Fibroblast of peridontal ligament (primary cell): ENCODE measurements at regions not wholly inside any gene's neighbourhood (a gene's known extent, or its start where the extent isn't known, plus 50 kb on each side); places are given as distances from the start of the nearest gene placed in this dataset.
A peak's percentile ranks its signal among the peaks of the same experiment; 100 is the strongest.

Source experiments
- DNase-seq: peaks from one replicate; pipeline ENCODE4 v3.0.0-alpha.2; 2010; ENCODE audit errors: extremely low read depth

DNA sequence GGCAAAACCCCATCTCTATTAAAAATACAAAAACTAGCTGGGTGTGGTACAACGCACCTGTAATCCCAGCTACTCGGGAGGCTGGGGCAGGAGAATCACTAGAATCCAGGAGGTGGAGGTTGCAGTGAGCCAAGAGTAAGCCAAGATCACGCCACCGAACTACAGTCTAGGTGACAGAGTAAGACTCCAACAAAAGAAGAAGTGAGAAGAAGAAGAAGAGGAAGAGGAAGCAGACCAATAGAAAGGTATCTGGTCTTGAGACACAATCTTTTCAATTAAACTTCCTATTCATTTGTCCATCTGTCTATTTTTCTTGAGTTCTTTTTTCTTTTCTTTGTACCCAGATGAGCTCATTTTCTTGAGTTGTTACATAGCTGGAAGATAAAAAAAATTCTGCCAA is 55.7 kb upstream of the ACADM start:
- no peak for DNase-seq

DNA sequence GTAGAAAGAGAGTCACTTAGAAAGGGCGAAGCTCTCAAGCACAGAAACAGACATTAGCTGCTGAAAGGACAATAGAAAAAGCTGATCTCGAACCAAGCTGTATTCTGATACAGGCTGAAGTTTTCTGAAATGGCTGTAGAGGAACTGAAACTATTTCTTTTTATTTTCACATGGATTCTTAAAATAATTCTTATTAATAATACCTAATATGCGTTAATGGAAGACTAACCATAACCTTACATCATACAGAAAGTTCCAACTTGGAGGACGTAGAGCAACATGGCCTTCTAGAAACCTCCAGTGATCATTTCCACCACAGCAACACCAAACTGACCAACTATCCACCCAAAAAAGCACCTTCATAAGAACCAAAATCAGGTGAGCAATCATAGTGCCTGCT is 52.8 kb upstream of the ACADM start:
- no peak for DNase-seq

DNA sequence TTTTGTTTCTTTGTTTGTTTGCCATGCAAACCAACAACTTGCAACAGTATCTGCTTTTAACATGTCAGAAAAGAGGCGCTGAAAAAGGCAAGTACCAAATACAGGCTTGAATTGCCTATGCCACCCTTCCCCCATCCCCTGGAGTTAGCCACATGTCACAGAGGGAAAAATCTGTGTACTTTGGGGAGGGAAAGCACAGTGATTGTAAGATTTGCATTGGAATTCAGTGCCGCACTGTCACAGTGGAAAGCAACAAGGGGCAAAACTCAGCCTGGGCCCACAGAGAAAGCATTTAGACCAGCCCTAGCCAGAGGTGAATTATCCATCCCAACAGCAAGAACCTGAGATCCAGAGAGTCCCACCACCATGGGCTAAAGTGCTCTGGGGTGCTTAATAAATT is 52.4 kb upstream of the ACADM start:
- DNase-seq: no peak

DNA sequence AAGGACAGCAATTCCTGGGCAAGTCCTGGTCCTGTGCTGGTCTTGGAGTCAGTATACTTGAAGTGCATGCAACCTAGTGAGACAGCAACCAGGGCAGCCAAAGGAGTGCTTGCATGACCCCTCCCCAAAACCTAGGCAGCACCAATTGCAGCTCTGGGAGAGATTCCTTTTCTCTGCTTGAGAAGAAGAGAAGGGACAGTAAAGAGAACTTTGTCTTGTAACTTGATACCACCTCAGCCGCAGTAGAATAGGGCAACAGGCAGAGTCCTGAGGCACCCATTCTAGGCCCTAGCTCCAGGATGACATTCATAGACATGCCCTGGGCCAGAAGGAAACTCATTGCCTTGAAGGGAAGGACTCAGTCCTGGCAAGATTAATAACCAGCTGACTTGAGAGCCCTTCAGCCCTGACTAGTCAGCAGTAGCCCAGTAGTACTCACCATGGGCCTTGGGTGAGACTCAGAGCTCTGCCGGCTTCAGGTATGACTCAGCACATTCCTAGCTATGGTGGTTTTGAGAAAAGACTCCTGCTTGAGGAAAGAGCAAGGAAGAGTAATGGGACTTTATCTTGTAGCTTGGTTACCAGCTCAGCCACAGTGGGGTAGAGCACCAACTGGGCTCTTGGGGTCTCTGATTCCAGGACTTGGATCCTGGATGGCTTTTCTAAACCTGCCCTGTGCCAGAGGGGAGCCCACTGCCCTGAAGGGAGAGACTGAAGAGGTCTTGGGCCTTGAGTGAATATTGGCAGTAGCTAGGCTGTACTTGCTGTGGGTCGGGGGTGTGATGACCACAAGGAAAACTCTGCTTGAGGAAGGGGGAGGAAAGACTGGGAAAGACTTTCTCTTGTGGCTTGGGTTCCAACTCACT is 51.7 kb upstream of the ACADM start:
- DNase-seq: peak; percentile 76

DNA sequence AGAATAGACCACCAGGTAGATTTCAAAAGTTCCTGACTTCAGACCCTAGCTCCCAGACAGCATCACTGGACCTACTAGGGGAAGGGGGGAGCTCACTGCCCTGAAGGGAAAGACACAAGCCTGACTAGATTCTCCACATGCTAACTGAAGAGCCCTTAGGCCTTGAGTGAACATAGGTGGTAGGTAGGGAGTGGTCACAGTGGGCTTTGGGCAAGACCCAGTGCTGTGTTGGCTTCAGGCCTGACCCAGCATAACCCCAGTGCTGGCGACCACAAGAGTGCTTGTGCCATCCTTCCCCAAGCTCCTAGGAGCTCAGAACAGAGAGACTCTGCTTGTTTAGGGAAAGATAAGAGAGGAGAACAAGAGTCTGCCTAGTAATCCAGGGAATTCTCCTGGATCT is 51.1 kb upstream of the ACADM start:
- DNase-seq: no peak

DNA sequence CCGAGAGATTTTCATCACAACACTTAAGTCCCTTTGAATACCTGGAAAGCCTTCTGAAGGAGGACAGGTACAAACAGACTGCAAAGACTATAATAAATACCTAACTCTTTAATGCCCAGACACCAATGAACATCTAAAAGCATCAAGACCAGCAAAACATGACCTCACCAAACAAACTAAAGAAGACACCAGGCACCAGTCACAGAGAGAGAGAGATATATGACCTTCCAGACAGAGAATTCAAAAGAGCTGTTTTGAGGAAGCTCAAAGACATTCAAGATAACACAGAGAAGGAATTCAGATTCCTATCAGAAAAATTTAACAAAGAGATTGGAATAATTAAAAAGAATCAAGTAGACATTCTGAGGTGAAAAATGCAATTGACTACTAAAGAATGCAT is 50.6 kb upstream of the ACADM start:
- no peak for DNase-seq
